B cell (primary cell): ENCODE measurements at regions not wholly inside any gene's neighbourhood (a gene's known extent, or its start where the extent isn't known, plus 50 kb on each side); places are given as distances from the start of the nearest gene placed in this dataset.

Experiments
- CTCF ChIP-seq: fragments of 200-600 bp; IDR thresholded peaks from one replicate; pipeline ENCODE4 v1.8.0; 2022; ENCODE audit warnings: antibody characterized with exemption, mild to moderate bottlenecking
- EZH2 ChIP-seq: IDR thresholded peaks from 2 replicates; pipeline ENCODE4 v1.6.1; 2012; ENCODE audit warnings: borderline replicate concordance, low read depth, mild to moderate bottlenecking, moderate library complexity, low read length; ENCODE audit not compliant: insufficient read depth, poor library complexity, severe bottlenecking

DNA sequence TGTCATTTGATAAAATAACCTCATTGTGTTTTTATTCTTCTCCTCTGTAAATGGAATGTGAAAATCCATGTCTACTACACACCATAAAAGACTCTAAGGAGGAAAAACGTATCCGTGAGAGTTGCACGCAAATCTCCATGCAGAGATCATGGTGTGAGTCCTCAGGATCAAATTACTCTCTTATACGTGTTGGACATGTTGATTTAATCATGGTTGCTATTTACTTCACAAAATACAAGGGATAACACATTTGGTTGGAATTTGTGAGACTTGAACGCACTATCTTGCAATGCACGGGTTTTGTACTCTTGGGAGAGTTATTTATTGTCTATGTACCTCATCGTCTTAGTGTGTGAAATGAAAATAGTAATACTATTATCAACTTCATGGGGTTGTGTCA, 128.0 kb upstream of the RASSF8 start:
- TF ChIP-seq CTCF: no peak
- TF ChIP-seq EZH2: no peak
